DOHH2 (cell line): ENCODE measurements at regions not wholly inside any gene's neighbourhood (a gene's known extent, or its start where the extent isn't known, plus 50 kb on each side); places are given as distances from the start of the nearest gene placed in this dataset.
"Not testable (repeated sequence)": the region's sequence is repeated elsewhere in the genome, so short reads cannot be mapped to it uniquely, and the experiment has no call there.

Experiments
- H3F3A ChIP-seq: fragments of 200-600 bp; sonication (generic), shearing (Covaris generic); 2 replicates; pipeline ENCODE4 v1.6.0; 2016; ENCODE audit warnings: antibody characterized with exemption, mild to moderate bottlenecking; ENCODE audit not compliant: control insufficient read depth, insufficient read depth
- H3K27ac ChIP-seq: fragments of 200-600 bp; sonication (generic); 2 replicates; pipeline ENCODE4 v1.5.1; 2014; ENCODE audit warnings: low read depth, mild to moderate bottlenecking, low read length, moderate library complexity
- H3K27me3 ChIP-seq: fragments of 200-600 bp; sonication (generic); 2 replicates; pipeline ENCODE4 v1.6.1; 2014; ENCODE audit warnings: mild to moderate bottlenecking, low read length, mixed read lengths; ENCODE audit not compliant: control insufficient read depth
- H3K36me3 ChIP-seq: fragments of 200-600 bp; sonication (generic); 2 replicates; pipeline ENCODE4 v1.6.1; 2014; ENCODE audit warnings: mild to moderate bottlenecking, low read length, moderate library complexity, mixed read lengths; ENCODE audit not compliant: control insufficient read depth
- H3K4me1 ChIP-seq: fragments of 200-600 bp; sonication (generic); 2 replicates; pipeline ENCODE4 v1.6.1; 2014; ENCODE audit warnings: mild to moderate bottlenecking, low read length, mixed read lengths; ENCODE audit not compliant: control insufficient read depth
- H3K4me2 ChIP-seq: fragments of 200-600 bp; sonication (generic); 2 replicates; pipeline ENCODE4 v1.6.0; 2014; ENCODE audit warnings: mild to moderate bottlenecking, low read length, moderate library complexity
- H3K4me3 ChIP-seq: fragments of 200-600 bp; sonication (generic); 2 replicates; pipeline ENCODE4 v1.5.1; 2014; ENCODE audit warnings: mild to moderate bottlenecking, low read length, mixed read lengths
- H3K79me2 ChIP-seq: fragments of 200-600 bp; sonication (generic); 2 replicates; pipeline ENCODE4 v1.6.1; 2014; ENCODE audit warnings: mild to moderate bottlenecking, low read length, mixed read lengths; ENCODE audit not compliant: control insufficient read depth
- H3K9me2 ChIP-seq: fragments of 200-600 bp; sonication (generic); replicated peaks from 2 replicates; pipeline ENCODE4 v1.6.1; 2014; ENCODE audit warnings: mild to moderate bottlenecking, low read length, mixed read lengths; ENCODE audit not compliant: control insufficient read depth
- H3K9me3 ChIP-seq: fragments of 200-600 bp; sonication (generic); 2 replicates; pipeline ENCODE4 v1.6.1; 2014; ENCODE audit warnings: antibody characterized with exemption, low read length, mixed read lengths; ENCODE audit not compliant: control insufficient read depth, insufficient read depth
- H4K20me1 ChIP-seq: fragments of 200-600 bp; sonication (generic); 2 replicates; pipeline ENCODE4 v1.6.0; 2014; ENCODE audit warnings: low read depth, mild to moderate bottlenecking, antibody characterized with exemption, low read length, moderate library complexity; ENCODE audit not compliant: control insufficient read depth, insufficient read depth
- EZH2phosphoT487 ChIP-seq: fragments of 200-600 bp; sonication (generic); IDR thresholded peaks from 2 replicates; pipeline ENCODE4 v1.6.1; 2017; ENCODE audit warnings: borderline replicate concordance, mild to moderate bottlenecking, antibody characterized with exemption, low read length, moderate library complexity, mixed read lengths
- TF ChIP-seq, protein P1 (sequence below): fragments of 200-600 bp; sonication (generic); IDR thresholded peaks from one replicate; pipeline ENCODE4 v1.5.1; 2014; ENCODE audit warnings: antibody characterized with exemption, mild to moderate bottlenecking, low read depth, low read length; ENCODE audit not compliant: poor library complexity, severe bottlenecking

DNA sequence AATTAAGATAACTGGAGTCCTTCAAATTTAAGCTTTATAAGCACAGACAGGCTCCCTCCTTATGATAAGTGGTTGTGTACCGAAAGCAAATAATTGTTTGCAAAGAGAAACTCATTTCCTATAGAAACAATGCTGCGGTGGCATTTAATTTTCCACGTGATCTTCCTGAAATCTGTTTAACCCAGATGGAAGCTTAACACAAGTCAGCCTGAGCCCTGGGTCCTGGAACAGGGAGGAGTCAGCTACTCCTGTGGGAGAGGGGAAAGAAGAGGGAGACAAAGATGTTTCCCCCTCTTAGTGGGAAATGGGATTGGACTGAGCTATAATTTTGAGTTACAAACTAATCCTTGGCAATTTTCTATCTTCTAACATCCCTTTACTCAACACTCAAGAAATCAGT, 136.5 kb downstream of the ELOVL4 start:
- no peak overlapping the region for H3K27ac ChIP-seq
- no peaks in the 10 kb centered on the region for H4K20me1 ChIP-seq
- H3K4me1 ChIP-seq, result no peaks in the 10 kb centered on the region
- H3K36me3 ChIP-seq, result no peaks in the 10 kb centered on the region
- H3K4me2 ChIP-seq, result no peak overlapping the region
- H3F3A ChIP-seq, result no peaks in the 10 kb centered on the region
- no peaks in the 10 kb centered on the region for H3K9me2 ChIP-seq
- H3K4me3 ChIP-seq, result no peak overlapping the region
- no peaks in the 10 kb centered on the region for H3K27me3 ChIP-seq
- no peaks in the 10 kb centered on the region for H3K9me3 ChIP-seq
- H3K79me2 ChIP-seq, result no peaks in the 10 kb centered on the region
- TF ChIP-seq, protein P1, sequence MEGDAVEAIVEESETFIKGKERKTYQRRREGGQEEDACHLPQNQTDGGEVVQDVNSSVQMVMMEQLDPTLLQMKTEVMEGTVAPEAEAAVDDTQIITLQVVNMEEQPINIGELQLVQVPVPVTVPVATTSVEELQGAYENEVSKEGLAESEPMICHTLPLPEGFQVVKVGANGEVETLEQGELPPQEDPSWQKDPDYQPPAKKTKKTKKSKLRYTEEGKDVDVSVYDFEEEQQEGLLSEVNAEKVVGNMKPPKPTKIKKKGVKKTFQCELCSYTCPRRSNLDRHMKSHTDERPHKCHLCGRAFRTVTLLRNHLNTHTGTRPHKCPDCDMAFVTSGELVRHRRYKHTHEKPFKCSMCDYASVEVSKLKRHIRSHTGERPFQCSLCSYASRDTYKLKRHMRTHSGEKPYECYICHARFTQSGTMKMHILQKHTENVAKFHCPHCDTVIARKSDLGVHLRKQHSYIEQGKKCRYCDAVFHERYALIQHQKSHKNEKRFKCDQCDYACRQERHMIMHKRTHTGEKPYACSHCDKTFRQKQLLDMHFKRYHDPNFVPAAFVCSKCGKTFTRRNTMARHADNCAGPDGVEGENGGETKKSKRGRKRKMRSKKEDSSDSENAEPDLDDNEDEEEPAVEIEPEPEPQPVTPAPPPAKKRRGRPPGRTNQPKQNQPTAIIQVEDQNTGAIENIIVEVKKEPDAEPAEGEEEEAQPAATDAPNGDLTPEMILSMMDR, result no peak

DNA sequence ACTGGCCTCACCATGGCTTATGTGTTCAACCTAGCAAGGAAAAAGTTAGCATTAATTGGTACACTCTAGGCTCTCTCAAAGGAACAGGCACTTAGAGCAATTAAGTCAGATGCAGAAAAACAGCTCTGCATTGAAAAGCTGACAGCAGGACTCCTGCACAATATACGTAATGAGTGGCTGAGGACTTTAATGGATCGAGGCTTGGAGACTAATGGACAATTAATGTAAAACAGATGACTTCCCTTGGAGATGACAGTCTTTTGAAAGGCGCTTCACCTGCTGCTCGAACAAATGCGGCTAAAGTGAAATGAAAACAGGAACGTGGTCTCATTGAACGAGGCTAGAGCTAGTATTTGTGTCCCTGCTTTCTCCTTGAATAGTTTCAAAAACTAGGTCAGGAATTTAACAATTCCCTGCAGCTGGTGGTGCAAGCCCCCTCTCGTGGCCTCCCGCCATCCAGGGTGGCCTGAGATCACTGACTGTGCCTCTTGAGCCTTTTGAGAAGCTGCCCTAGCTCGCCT, 137.1 kb downstream of the ELOVL4 start:
- H3K27me3 ChIP-seq, result no peaks in the 10 kb centered on the region
- no peak overlapping the region for H3K27ac ChIP-seq
- H4K20me1 ChIP-seq, result no peaks in the 10 kb centered on the region
- no peak overlapping the region for H3K4me3 ChIP-seq
- H3K4me1 ChIP-seq, result no peaks in the 10 kb centered on the region
- H3K36me3 ChIP-seq, result no peaks in the 10 kb centered on the region
- no peak for TF ChIP-seq EZH2phosphoT487
- TF ChIP-seq, protein P1, result no peak
- H3K9me3 ChIP-seq, result no peaks in the 10 kb centered on the region
- H3K9me2 ChIP-seq, result no peaks in the 10 kb centered on the region
- H3K79me2 ChIP-seq, result no peaks in the 10 kb centered on the region
- no peak overlapping the region for H3K4me2 ChIP-seq
- no peaks in the 10 kb centered on the region for H3F3A ChIP-seq

DNA sequence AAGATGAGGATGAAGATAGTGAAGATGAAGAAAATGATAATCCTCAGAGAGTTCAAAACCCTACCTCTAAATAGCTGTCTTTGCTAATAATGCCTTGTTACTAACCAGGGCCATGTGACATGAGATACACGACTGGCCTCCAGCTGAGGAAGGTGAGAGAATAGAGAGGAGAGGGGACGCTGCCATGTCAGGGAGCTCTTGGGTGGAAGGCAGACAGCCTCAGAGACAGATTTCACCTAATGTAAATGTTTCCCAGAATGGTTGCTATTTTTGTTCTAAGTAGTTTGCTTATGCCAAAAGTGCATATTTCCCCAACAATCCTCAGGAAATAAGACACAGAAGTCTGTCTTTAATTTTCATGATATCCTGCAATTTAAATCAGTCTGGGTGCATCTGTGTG, 138.4 kb downstream of the ELOVL4 start:
- no peaks in the 10 kb centered on the region for H3K4me1 ChIP-seq
- no peaks in the 10 kb centered on the region for H4K20me1 ChIP-seq
- H3F3A ChIP-seq, result no peaks in the 10 kb centered on the region
- no peaks in the 10 kb centered on the region for H3K9me2 ChIP-seq
- no peaks in the 10 kb centered on the region for H3K36me3 ChIP-seq
- H3K9me3 ChIP-seq, result no peaks in the 10 kb centered on the region; the same call in 1 of the 2 replicates
- no peak overlapping the region for H3K4me3 ChIP-seq
- H3K79me2 ChIP-seq, result no peaks in the 10 kb centered on the region
- H3K4me2 ChIP-seq, result no peak overlapping the region
- no peak for TF ChIP-seq EZH2phosphoT487
- TF ChIP-seq, protein P1, result no peak
- no peak overlapping the region for H3K27ac ChIP-seq
- no peaks in the 10 kb centered on the region for H3K27me3 ChIP-seq

DNA sequence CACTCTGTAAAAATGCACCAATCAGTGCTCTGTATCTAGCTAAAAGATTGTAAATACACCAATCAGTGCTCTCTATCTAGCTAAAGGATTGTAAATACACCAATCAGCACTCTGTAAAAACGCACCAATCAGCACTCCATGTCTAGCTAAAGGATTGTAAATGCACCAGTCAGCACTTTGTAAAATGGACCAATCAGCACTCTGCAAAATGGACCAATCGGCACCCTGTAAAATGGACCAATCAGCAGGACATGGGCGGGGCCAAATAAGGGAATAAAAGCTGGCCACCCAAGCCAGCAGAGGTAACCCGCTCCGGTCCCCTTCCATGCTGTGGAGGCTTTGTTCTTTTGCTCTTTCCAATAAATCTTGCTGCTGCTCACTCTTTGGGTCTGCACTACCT, 140.7 kb downstream of the ELOVL4 start:
- not testable (repeated sequence) for H3K4me2 ChIP-seq, H3K79me2 ChIP-seq, H3F3A ChIP-seq, H4K20me1 ChIP-seq, H3K4me3 ChIP-seq, H3K36me3 ChIP-seq, H3K27ac ChIP-seq, H3K27me3 ChIP-seq, H3K9me3 ChIP-seq, H3K4me1 ChIP-seq, H3K9me2 ChIP-seq
